D721Med (cell line): ENCODE measurements at regions not wholly inside any gene's neighbourhood (a gene's known extent, or its start where the extent isn't known, plus 50 kb on each side); places are given as distances from the start of the nearest gene placed in this dataset.

Experiments
- DNase-seq: peaks from one replicate; pipeline ENCODE4 v3.0.0; 2011; ENCODE audit warnings: low spot score; ENCODE audit not compliant: insufficient read length
- FAIRE-seq: peaks from 2 replicates; lab custom pipeline; 2011; peaks lifted over from hg19 to GRCh38; lab: Jason Lieb, UNC
- CTCF ChIP-seq: IDR thresholded peaks from 2 replicates; pipeline ENCODE4 v1.5.1; 2012; ENCODE audit warnings: mild to moderate bottlenecking, control low read depth; ENCODE audit not compliant: insufficient read depth; ENCODE audit errors: missing control alignments

GRCh38 chr4:181204109-181204508, 1039.1 kb upstream of the TENM3 start:
- no peak for TF ChIP-seq CTCF
- FAIRE-seq = no peak
- DNase-seq = no peak

GRCh38 chr4:181213551-181213950, 1029.7 kb upstream of the TENM3 start:
- FAIRE-seq (no peak), DNase-seq (no peak)
- TF ChIP-seq CTCF = no peak

GRCh38 chr4:181216501-181216900, 1026.7 kb upstream of the TENM3 start:
- FAIRE-seq = no peak
- DNase-seq = no peak
- TF ChIP-seq CTCF = no peak

- no peak for FAIRE-seq
- no peak for DNase-seq
- no peak for TF ChIP-seq CTCF
Measured at GRCh38 chr4:181219783-181220416, 1023.3 kb upstream of the TENM3 start.

GRCh38 chr4:181224852-181225251, 1018.4 kb upstream of the TENM3 start:
- FAIRE-seq (no peak), DNase-seq (no peak)
- TF ChIP-seq CTCF = no peak

- no peak for FAIRE-seq
- no peak for TF ChIP-seq CTCF
- DNase-seq = no peak
Measured at GRCh38 chr4:181225616-181226261, 1017.5 kb upstream of the TENM3 start.
